Small intestine (tissue), 7 donors: ENCODE measurements at regions not wholly inside any gene's neighbourhood (a gene's known extent, or its start where the extent isn't known, plus 50 kb on each side); places are given as distances from the start of the nearest gene placed in this dataset.

Experiments
- DNase-seq, 2 donors: peaks; one replicate each; pipeline versions ENCODE4 v3.0.0 to v3.0.0-alpha.2; 2013
- FAIRE-seq: peaks from 2 replicates; lab custom pipeline; 2012; peaks lifted over from hg19 to GRCh38; lab: Jason Lieb, UNC
- H3K27ac ChIP-seq, 3 donors: one replicate each; pipeline ENCODE4 v1.5.1; 2013; ENCODE audit warnings: low read length in 2 of 3, mild to moderate bottlenecking in 2 of 3, control low read depth in 1 of 3, inconsistent platforms in 1 of 3, low read depth in 1 of 3, moderate library complexity in 1 of 3
- H3K27me3 ChIP-seq, 3 donors: one replicate each; pipeline ENCODE4 v1.6.1; 2013; ENCODE audit warnings: low read length in 3 of 3, inconsistent platforms in 1 of 3; ENCODE audit not compliant: control insufficient read depth in 3 of 3, insufficient read depth in 3 of 3
- H3K36me3 ChIP-seq, 3 donors: one replicate each; pipeline ENCODE4 v1.6.1; 2013; ENCODE audit warnings: low read length in 3 of 3, inconsistent platforms in 1 of 3, low read depth in 1 of 3, mild to moderate bottlenecking in 1 of 3, moderate library complexity in 1 of 3; ENCODE audit not compliant: control insufficient read depth in 3 of 3, insufficient read depth in 2 of 3
- H3K4me1 ChIP-seq, 3 donors: one replicate each; pipeline ENCODE4 v1.6.1; 2013; ENCODE audit warnings: low read length in 2 of 3, inconsistent platforms in 1 of 3, low read depth in 1 of 3, mild to moderate bottlenecking in 1 of 3, moderate library complexity in 1 of 3; ENCODE audit not compliant: control insufficient read depth in 3 of 3, insufficient read depth in 2 of 3
- H3K4me3 ChIP-seq, 3 donors: one replicate each; pipeline ENCODE4 v1.5.1; 2013; ENCODE audit warnings: low read length in 3 of 3, control low read depth in 1 of 3, inconsistent platforms in 1 of 3, low read depth in 1 of 3, mild to moderate bottlenecking in 1 of 3, moderate library complexity in 1 of 3
- H3K9me3 ChIP-seq, 2 donors: one replicate each; pipeline ENCODE4 v1.6.1; 2013; ENCODE audit warnings: low read depth in 1 of 2, low read length in 1 of 2; ENCODE audit not compliant: control insufficient read depth in 2 of 2, insufficient read depth in 1 of 2
- WGBS, 3 donors: extraction: QIAGEN DNeasy Blood & Tissue Kit; methylation state at CpG; one replicate each; pipeline ENCODE4 v1.1.7; 2013; 5-methylcytosine and 5-hydroxymethylcytosine counted together
- donor health status: healthy with polysubstance abuse.
- donor health status: control.
- donor health status: control.
- donor health status: Bipolar disorder and iron deficiency.
- donor health status: healthy.

GRCh38 chr5:159780246-159780645 is 136.0 kb upstream of the ADRA1B start:
- no peaks in the 10 kb centered on the region for H3K36me3 ChIP-seq
- H3K4me1 ChIP-seq, result no peaks in the 10 kb centered on the region
- no peak for DNase-seq
- H3K27ac ChIP-seq, result no peak overlapping the region
- 67 to 74% (median 72%) methylated on average over 3 of the region's 3 CpGs for WGBS, 3 donors
- no peaks in the 10 kb centered on the region for H3K9me3 ChIP-seq
- H3K4me3 ChIP-seq, result no peak overlapping the region
- FAIRE-seq, result no peak
- peaks cover 0 to 28% (median 0%) of the 10 kb centered on the region in 3 donors for H3K27me3 ChIP-seq

DNA sequence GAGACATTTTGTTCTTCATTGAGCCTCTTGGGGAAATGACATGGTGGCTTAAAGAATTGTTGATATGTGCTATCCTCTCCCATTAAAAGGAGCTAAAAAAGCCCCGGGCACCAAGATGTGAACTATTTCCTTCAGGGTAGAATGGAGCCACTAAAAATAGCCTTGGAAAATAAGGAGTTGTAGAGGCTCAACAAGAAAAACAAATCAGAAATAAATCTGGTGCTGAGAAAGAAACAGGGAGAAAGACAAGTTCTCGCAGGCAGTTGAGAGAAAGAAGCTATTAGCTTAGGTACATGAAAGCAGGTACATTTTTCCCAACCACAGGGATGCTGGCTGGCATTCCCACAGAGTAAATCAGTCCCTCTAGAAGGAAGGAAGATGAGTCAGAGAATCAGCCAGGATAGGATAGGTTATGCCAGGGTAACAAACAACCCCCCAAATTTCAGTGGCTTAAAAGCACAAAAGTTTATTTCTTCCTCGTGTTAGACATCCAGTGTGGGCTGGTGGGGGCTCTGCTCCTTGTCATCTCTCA is 134.6 kb upstream of the ADRA1B start:
- FAIRE-seq (no peak), DNase-seq (no peak)
- no peak overlapping the region for H3K4me3 ChIP-seq
- H3K4me1 ChIP-seq, result no peaks in the 10 kb centered on the region
- H3K36me3 ChIP-seq, result no peaks in the 10 kb centered on the region
- no peak overlapping the region for H3K27ac ChIP-seq
- WGBS, 3 donors, result 72 to 87% (median 81%) methylated on average over 3 of the region's 3 CpGs
- peaks cover 0 to 26% (median 0%) of the 10 kb centered on the region in 3 donors for H3K27me3 ChIP-seq
- H3K9me3 ChIP-seq, result no peaks in the 10 kb centered on the region

DNA sequence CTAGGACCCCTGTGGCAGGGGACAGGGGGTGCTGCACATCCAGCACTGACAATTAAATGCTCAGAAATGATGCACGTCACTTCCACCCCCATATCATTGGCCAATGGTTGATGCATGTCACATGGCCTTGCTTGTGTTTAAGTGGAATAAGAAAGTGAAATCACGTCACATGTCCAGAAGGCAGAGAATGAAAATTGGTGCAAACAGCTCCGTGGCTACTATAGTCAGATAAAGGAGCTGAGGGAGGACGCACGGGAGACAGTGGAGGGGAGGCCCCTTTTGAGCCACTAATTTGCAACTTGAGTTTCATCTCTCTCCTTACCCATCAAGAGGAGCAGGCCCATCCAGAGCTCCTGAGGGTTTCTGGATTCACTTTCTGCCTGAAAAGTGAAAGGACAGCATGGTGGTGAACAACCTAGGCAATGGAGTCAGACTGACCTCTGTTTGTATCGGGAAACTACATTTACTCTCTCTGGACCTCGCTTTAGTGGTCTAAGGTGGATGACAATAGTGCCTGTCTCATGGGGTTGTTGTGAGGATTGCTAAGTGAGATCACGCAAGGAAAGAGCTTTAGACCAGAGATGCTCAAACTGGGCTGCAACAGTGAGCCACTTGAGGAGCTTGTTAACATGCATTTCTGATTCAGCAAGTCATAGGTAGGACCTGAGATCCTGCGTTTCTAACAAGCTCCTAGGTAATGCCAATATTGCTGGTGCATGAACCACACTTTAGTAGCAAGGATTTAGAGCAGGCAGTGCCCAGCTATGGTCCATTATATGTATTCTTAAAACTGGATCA is 133.9 kb upstream of the ADRA1B start:
- DNase-seq, result no peak
- H3K4me3 ChIP-seq, result no peak overlapping the region
- no peaks in the 10 kb centered on the region for H3K36me3 ChIP-seq
- no peak overlapping the region for H3K27ac ChIP-seq
- no peaks in the 10 kb centered on the region for H3K9me3 ChIP-seq
- H3K27me3 ChIP-seq, result peaks cover 0 to 29% (median 0%) of the 10 kb centered on the region in 3 donors
- H3K4me1 ChIP-seq, result no peaks in the 10 kb centered on the region
- FAIRE-seq, result no peak
- 66 to 78% (median 73%) methylated on average over 9 of the region's 9 CpGs for WGBS, 3 donors

DNA sequence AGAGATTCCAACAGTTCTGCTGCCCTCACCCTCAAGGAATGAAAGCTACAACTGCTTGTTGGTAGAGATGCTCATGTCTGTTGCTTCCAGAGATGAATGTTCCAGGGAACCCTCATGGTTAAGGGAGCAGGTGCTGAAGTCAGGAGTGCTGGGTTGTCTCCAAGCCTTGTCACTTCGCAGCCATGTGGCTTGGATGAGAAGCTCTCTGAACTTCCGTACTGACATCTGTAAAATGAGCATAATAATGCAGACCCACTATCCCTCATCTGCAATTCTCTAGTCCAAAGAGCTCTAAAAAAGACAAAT is 133.3 kb upstream of the ADRA1B start:
- Histone ChIP-seq H3K4me1 (no peaks in the 10 kb centered on the region), H3K4me3 (no peak overlapping the region), H3K27me3 (peaks cover 0 to 32% (median 0%) of the 10 kb centered on the region in 3 donors), H3K27ac (no peak overlapping the region), H3K36me3 (no peaks in the 10 kb centered on the region), H3K9me3 (no peaks in the 10 kb centered on the region)
- DNase-seq (no peak), FAIRE-seq (no peak)
- WGBS, 3 donors, result 68 to 87% (median 74%) methylated on average over 2 of the region's 2 CpGs

- no peak for DNase-seq
- Histone ChIP-seq H3K9me3 (no peaks in the 10 kb centered on the region), H3K36me3 (no peaks in the 10 kb centered on the region), H3K4me1 (no peaks in the 10 kb centered on the region), H3K4me3 (no peak overlapping the region), H3K27me3 (peaks cover 0 to 33% (median 0%) of the 10 kb centered on the region in 3 donors), H3K27ac (no peak overlapping the region)
- no peak for FAIRE-seq
- 47 to 75% (median 60%) methylated on average over 3 of the region's 3 CpGs for WGBS, 3 donors
Measured at GRCh38 chr5:159783726-159784247, 132.5 kb upstream of the ADRA1B start.

- Histone ChIP-seq H3K4me3 (no peak overlapping the region), H3K4me1 (no peaks in the 10 kb centered on the region), H3K27me3 (peaks cover 0 to 33% (median 0%) of the 10 kb centered on the region in 3 donors), H3K9me3 (no peaks in the 10 kb centered on the region), H3K36me3 (no peaks in the 10 kb centered on the region), H3K27ac (no peak overlapping the region)
- DNase-seq, result no peak
- no peak for FAIRE-seq
Measured at GRCh38 chr5:159784993-159785392, 131.3 kb upstream of the ADRA1B start.

- DNase-seq, result peak in 1 of 2 donors; percentile 61
- 45 to 54% (median 47%) methylated on average over 3 of the region's 3 CpGs for WGBS, 3 donors
- peaks cover 0 to 28% (median 0%) of the 10 kb centered on the region in 3 donors for H3K27me3 ChIP-seq
- FAIRE-seq, result no peak
- no peaks in the 10 kb centered on the region for H3K9me3 ChIP-seq
- H3K36me3 ChIP-seq, result no peaks in the 10 kb centered on the region
- H3K4me3 ChIP-seq, result no peak overlapping the region
- H3K27ac ChIP-seq, result no peak overlapping the region
- no peaks in the 10 kb centered on the region for H3K4me1 ChIP-seq
Measured at GRCh38 chr5:159785656-159786055, 130.6 kb upstream of the ADRA1B start.

- WGBS, 3 donors, result 36 to 67% (median 58%) methylated on average over 3 of the region's 3 CpGs
- no peak for FAIRE-seq
- Histone ChIP-seq H3K36me3 (no peaks in the 10 kb centered on the region), H3K27me3 (peaks cover 0 to 28% (median 0%) of the 10 kb centered on the region in 3 donors), H3K27ac (no peak overlapping the region), H3K4me1 (no peaks in the 10 kb centered on the region), H3K4me3 (no peak overlapping the region), H3K9me3 (no peaks in the 10 kb centered on the region)
- no peak for DNase-seq
Measured at GRCh38 chr5:159786201-159786600, 130.1 kb upstream of the ADRA1B start.
